Osteoblast (primary cell): ENCODE measurements at regions not wholly inside any gene's neighbourhood (a gene's known extent, or its start where the extent isn't known, plus 50 kb on each side); places are given as distances from the start of the nearest gene placed in this dataset.

Source experiments
- DNase-seq: peaks from one replicate; pipeline ENCODE4 v3.0.0; 2011; ENCODE audit warnings: low spot score, mixed read lengths; ENCODE audit not compliant: insufficient read length; ENCODE audit errors: missing footprints
- H2AFZ ChIP-seq: 2 replicates; pipeline ENCODE4 v1.6.0; 2011; ENCODE audit warnings: mild to moderate bottlenecking, low read length
- H3K27ac ChIP-seq: 2 replicates; pipeline ENCODE4 v1.5.1; 2011; ENCODE audit warnings: mild to moderate bottlenecking, low read depth, low read length, moderate library complexity
- H3K27me3 ChIP-seq: 2 replicates; pipeline ENCODE4 v1.6.0; 2012; ENCODE audit warnings: mild to moderate bottlenecking, control low read depth, inconsistent platforms, low read length, moderate library complexity; ENCODE audit not compliant: insufficient read depth
- H3K36me3 ChIP-seq: 2 replicates; pipeline ENCODE4 v1.5.1; 2011; ENCODE audit warnings: mild to moderate bottlenecking, low read length, control low read depth, moderate library complexity; ENCODE audit not compliant: insufficient read depth
- H3K4me1 ChIP-seq: 2 replicates; pipeline ENCODE4 v1.5.1; 2011; ENCODE audit warnings: mild to moderate bottlenecking, low read length, control low read depth, moderate library complexity; ENCODE audit not compliant: insufficient read depth
- H3K4me2 ChIP-seq: 2 replicates; pipeline ENCODE4 v1.6.0; 2011; ENCODE audit warnings: mild to moderate bottlenecking, low read length; ENCODE audit not compliant: insufficient read depth
- H3K4me3 ChIP-seq: fragments of 200-600 bp; sonication (generic); 3 replicates; pipeline ENCODE4 v1.5.1; 2012; ENCODE audit warnings: mild to moderate bottlenecking, low read length, inconsistent platforms; ENCODE audit not compliant: insufficient read depth
- H3K79me2 ChIP-seq: 2 replicates; pipeline ENCODE4 v1.6.0; 2012; ENCODE audit warnings: mild to moderate bottlenecking, low read length, control low read depth, inconsistent platforms; ENCODE audit not compliant: insufficient read depth
- H3K9me3 ChIP-seq: 2 replicates; pipeline ENCODE4 v1.5.1; 2011; ENCODE audit warnings: low read depth, low read length, control low read depth
- H4K20me1 ChIP-seq: 2 replicates; pipeline ENCODE4 v1.6.0; 2012; ENCODE audit warnings: mild to moderate bottlenecking, low read length, control low read depth; ENCODE audit not compliant: insufficient read depth
- CTCF ChIP-seq: IDR thresholded peaks from 2 replicates; pipeline ENCODE4 v1.5.1; 2011; ENCODE audit warnings: mild to moderate bottlenecking, low read depth, low read length, moderate library complexity; ENCODE audit errors: extremely low read depth

- TF ChIP-seq CTCF, result no peak
- H3K36me3 ChIP-seq, result no peaks in the 10 kb centered on the region
- H2AFZ ChIP-seq, result no peak overlapping the region
- no peak overlapping the region for H3K27ac ChIP-seq
- no peaks in the 10 kb centered on the region for H3K79me2 ChIP-seq
- no peaks in the 10 kb centered on the region for H3K4me1 ChIP-seq
- DNase-seq, result no peak
- H3K9me3 ChIP-seq, result no peaks in the 10 kb centered on the region
- H3K4me3 ChIP-seq, result no peak overlapping the region
- H3K4me2 ChIP-seq, result no peak overlapping the region
- H3K27me3 ChIP-seq, result no peaks in the 10 kb centered on the region
- no peaks in the 10 kb centered on the region for H4K20me1 ChIP-seq
These were observed 597.0 kb upstream of the GRAMD2B start for GRCh38 chr5:125826214-125826613.

GRCh38 chr5:125829349-125829748 lies 593.9 kb upstream of the GRAMD2B start:
- no peak for DNase-seq
- no peak overlapping the region for H3K27ac ChIP-seq
- H3K9me3 ChIP-seq, result no peaks in the 10 kb centered on the region
- no peaks in the 10 kb centered on the region for H3K4me1 ChIP-seq
- H3K4me2 ChIP-seq, result no peak overlapping the region
- no peak overlapping the region for H2AFZ ChIP-seq
- no peak for TF ChIP-seq CTCF
- H4K20me1 ChIP-seq, result no peaks in the 10 kb centered on the region
- H3K79me2 ChIP-seq, result no peaks in the 10 kb centered on the region
- H3K4me3 ChIP-seq, result no peak overlapping the region
- no peaks in the 10 kb centered on the region for H3K36me3 ChIP-seq
- H3K27me3 ChIP-seq, result no peaks in the 10 kb centered on the region

GRCh38 chr5:125833398-125833797 lies 589.8 kb upstream of the GRAMD2B start:
- H3K27me3 ChIP-seq, result no peaks in the 10 kb centered on the region
- H3K4me1 ChIP-seq, result no peaks in the 10 kb centered on the region
- H4K20me1 ChIP-seq, result no peaks in the 10 kb centered on the region
- no peak overlapping the region for H3K27ac ChIP-seq
- no peaks in the 10 kb centered on the region for H3K9me3 ChIP-seq
- no peak overlapping the region for H2AFZ ChIP-seq
- no peaks in the 10 kb centered on the region for H3K36me3 ChIP-seq
- H3K4me3 ChIP-seq, result no peak overlapping the region
- H3K4me2 ChIP-seq, result no peak overlapping the region
- DNase-seq, result no peak
- no peaks in the 10 kb centered on the region for H3K79me2 ChIP-seq
- no peak for TF ChIP-seq CTCF

- TF ChIP-seq CTCF, result no peak
- Histone ChIP-seq H3K36me3 (no peaks in the 10 kb centered on the region), H3K4me2 (no peak overlapping the region), H3K79me2 (no peaks in the 10 kb centered on the region), H3K9me3 (no peaks in the 10 kb centered on the region), H2AFZ (no peak overlapping the region), H3K27me3 (no peaks in the 10 kb centered on the region), H3K4me3 (no peak overlapping the region), H3K27ac (no peak overlapping the region), H3K4me1 (no peaks in the 10 kb centered on the region), H4K20me1 (no peaks in the 10 kb centered on the region)
- DNase-seq, result no peak
These were observed 588.6 kb upstream of the GRAMD2B start for GRCh38 chr5:125834438-125835115.
